ENCODE measurements at regions not wholly inside any gene's neighbourhood (a gene's known extent, or its start where the extent isn't known, plus 50 kb on each side); places are given as distances from the start of the nearest gene placed in this dataset.

DNA sequence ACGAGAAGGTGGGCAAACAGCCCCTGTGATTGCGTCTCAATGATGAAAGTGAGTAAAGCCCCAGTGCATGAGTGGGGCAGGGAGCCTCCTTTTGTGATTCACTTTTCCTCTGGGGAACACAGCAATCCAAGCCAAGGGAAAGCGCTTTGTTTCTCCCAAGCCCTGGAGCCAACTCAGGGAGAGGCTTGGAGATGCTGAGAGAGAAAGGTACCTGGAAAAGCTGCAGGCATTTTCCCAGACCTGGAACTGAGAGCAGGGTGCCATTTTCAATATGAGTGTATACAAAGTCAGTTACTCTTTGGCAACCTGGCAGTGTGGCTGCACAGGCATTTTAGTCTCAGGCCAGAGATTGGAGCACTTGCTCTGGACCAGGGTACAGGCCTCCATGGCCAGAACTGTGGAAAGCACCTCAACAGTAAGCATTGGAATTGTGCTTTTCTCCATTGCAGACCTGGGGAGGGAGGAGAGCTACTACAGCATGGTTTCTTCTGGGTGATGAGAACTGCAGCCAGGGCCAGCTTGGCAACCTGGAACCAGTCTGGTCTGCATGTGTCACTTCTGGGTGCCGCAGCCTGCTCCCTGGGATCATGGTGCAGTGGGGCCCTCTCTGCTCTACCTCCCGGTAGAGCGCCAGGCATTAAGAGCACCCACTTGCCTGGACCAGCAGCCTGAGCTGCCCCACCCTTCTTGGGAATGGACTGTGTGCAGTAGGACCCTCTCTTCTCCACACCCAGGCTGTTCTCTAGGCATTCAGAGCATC lies 89.0 kb upstream of the CDH5 start:
- DNase-seq: peak in 1 of 3 donors; percentile 24

DNA sequence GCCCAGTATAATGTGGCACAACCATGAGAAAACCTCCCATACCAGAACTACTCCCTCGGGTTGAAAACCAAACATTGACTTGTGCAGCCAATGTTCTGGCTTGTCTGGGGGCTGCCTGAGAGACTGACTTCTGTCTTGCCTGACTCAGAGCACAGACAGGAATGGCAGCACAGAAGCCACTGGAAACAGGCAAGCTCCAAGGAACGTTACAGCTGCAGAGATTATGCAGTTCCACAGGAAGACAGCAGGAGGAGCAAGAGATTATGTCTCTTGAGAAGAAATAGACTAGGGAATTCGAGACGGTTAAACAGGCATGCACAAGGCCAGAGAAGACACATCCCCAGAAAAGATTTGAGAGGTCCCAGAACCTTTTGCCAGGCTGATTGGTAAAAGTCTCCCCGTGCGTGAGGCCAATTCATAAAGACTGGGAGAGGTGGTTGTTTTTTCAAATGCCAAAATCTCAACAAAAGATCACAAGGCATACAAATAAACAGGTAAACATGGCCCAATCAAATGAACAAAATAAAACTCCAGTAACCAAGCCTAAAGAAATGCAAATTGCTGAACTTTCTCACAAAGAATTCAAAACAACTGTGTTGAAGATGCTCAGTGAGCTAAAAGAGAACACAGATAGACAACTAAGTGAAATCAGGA lies 90.6 kb upstream of the CDH5 start:
- Histone ChIP-seq H3K9me3 (no peaks in the 10 kb centered on the region), H3K27me3 (no peaks in the 10 kb centered on the region), H3K36me3 (no peaks in the 10 kb centered on the region), H3K4me1 (no peaks in the 10 kb centered on the region), H3K4me3 (no peak overlapping the region), H3K27ac (no peak overlapping the region)
- DNase-seq: peak in 2 of 3 donors; percentile 15 to 52
- no peak for TF ChIP-seq POLR2A (IDR thresholded peaks at IDR 0.05)
- TF ChIP-seq, protein P1, sequence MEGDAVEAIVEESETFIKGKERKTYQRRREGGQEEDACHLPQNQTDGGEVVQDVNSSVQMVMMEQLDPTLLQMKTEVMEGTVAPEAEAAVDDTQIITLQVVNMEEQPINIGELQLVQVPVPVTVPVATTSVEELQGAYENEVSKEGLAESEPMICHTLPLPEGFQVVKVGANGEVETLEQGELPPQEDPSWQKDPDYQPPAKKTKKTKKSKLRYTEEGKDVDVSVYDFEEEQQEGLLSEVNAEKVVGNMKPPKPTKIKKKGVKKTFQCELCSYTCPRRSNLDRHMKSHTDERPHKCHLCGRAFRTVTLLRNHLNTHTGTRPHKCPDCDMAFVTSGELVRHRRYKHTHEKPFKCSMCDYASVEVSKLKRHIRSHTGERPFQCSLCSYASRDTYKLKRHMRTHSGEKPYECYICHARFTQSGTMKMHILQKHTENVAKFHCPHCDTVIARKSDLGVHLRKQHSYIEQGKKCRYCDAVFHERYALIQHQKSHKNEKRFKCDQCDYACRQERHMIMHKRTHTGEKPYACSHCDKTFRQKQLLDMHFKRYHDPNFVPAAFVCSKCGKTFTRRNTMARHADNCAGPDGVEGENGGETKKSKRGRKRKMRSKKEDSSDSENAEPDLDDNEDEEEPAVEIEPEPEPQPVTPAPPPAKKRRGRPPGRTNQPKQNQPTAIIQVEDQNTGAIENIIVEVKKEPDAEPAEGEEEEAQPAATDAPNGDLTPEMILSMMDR (IDR thresholded peaks at IDR 0.05): peak in 4 of 6 experiments; percentile 35 to 70 (median 64)

More for the DNA sequence above, 89.0 kb upstream of the CDH5 start:
- H3K9me3 ChIP-seq: no peaks in the 10 kb centered on the region
- no peaks in the 10 kb centered on the region for H3K4me1 ChIP-seq
- H3K27me3 ChIP-seq: no peaks in the 10 kb centered on the region
- no peaks in the 10 kb centered on the region for H3K36me3 ChIP-seq
- H3K27ac ChIP-seq: no peak overlapping the region
- no peak for TF ChIP-seq POLR2A (IDR thresholded peaks at IDR 0.05)
- TF ChIP-seq, protein P1 (IDR thresholded peaks at IDR 0.05): no peak
- H3K4me3 ChIP-seq: no peak overlapping the region

DNA sequence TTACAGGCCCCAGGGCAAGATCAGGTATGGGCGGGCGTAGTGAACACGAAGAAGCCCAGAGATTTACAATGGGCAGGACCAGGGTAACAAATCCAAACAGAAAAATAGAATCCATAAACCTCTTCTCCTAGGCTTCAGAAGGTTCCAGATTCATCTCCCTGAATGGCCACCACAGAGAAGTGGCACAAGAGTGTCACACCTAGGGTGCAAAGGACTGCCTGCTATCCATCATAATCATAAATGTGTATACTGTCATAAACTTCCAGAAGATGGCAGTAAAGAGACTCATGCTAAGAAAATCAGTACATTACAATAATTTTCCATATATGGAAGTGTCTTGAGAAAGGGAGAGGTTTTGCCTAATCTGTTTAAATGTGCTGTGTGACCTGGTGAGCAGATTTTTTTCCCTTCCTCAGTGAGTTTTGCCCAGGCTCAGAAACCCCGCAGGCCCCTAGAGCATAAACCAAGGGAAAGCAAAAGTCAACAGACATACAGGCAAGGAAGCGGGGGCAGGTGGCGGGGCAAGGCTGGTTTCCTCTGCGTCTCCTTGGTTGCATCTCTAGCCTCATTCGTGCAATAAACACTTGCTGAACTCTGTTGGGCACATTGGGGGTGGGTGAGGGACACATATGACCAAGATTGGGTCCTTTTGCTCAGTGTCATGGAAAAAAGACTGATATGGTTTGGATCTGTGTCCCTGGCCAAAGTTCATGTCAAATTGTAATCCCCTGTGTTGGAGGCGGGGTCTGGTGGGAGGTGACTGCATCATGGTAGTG lies 92.0 kb upstream of the CDH5 start:
- peak in 1 of 3 donors; percentile 18 for DNase-seq
- no peaks in the 10 kb centered on the region for H3K9me3 ChIP-seq
- TF ChIP-seq POLR2A (IDR thresholded peaks at IDR 0.05): no peak
- TF ChIP-seq, protein P1 (IDR thresholded peaks at IDR 0.05): peak in 3 of 6 experiments; percentile 22 to 31 (median 29)
- no peaks in the 10 kb centered on the region for H3K4me1 ChIP-seq
- no peaks in the 10 kb centered on the region for H3K36me3 ChIP-seq
- no peak overlapping the region for H3K27ac ChIP-seq
- no peaks in the 10 kb centered on the region for H3K27me3 ChIP-seq
- H3K4me3 ChIP-seq: no peak overlapping the region

DNA sequence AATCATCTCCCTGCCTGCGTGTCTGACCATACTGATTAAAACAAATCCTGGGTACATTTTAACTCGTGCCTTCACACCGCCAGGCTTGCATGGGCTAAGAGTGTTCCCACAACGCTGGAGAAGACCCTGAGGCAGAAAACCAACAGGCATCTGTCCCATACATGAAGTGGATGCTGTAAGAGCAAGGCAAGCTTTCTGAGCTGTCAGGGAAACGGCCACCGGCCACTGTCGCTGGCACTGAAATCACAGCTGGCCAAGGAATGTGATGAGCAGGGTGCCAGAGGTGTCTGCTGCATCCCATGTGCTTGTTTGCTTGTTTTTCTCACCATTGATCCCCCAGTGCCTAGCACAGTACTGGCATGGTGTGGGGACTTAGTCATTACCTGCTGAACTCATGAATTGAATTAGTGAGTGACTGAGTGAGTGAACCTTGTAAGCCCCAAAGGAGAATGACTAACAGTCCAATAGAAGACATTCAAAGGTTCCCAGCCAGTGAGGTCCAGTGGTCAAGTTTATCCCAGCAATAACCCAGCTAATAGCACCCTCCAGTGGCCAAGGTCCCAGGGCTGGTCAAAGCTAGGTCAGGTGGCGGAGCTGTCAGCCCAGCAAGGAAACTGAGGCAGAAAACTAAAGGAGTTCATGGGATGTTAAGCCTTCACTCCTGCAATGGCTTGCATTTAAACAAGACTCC lies 92.7 kb upstream of the CDH5 start:
- TF ChIP-seq POLR2A (IDR thresholded peaks at IDR 0.05): no peak
- TF ChIP-seq, protein P1 (IDR thresholded peaks at IDR 0.05): no peak

DNA sequence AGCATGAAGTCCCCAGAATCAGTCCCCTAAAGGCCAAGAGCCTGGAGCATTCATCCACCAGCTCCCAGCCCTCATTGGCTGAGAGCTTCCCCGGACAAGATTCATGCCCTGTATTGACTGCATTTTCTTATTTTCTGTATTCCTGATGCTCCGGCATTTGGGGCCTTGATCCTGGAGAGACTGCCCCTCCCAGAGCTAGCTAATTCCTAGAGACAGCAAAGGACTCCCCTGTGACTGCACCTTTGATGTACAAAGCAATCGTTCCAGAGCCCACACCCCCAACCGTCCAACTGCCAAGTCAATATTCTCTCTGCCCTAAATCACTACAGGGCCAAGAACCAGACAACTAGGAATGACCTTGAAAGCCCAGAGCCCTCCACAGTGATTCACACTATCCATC lies 93.4 kb upstream of the CDH5 start:
- H3K4me1 ChIP-seq: no peaks in the 10 kb centered on the region
- no peak overlapping the region for H3K4me3 ChIP-seq
- no peaks in the 10 kb centered on the region for H3K9me3 ChIP-seq
- H3K27me3 ChIP-seq: no peaks in the 10 kb centered on the region
- H3K36me3 ChIP-seq: no peaks in the 10 kb centered on the region
- no peak overlapping the region for H3K27ac ChIP-seq
- DNase-seq: peak in 1 of 3 donors; percentile 14
- TF ChIP-seq, protein P1 (IDR thresholded peaks at IDR 0.05): no peak
- TF ChIP-seq POLR2A (IDR thresholded peaks at IDR 0.05): no peak

More for the DNA sequence above, 92.7 kb upstream of the CDH5 start:
- Histone ChIP-seq H3K9me3 (no peaks in the 10 kb centered on the region), H3K27me3 (no peaks in the 10 kb centered on the region), H3K36me3 (no peaks in the 10 kb centered on the region), H3K4me1 (no peaks in the 10 kb centered on the region), H3K4me3 (no peak overlapping the region), H3K27ac (no peak overlapping the region)
- peak in 1 of 3 donors; percentile 37 for DNase-seq

Measured in Peyer's patch (tissue), 4 donors.